ENCODE measurements at regions not wholly inside any gene's neighbourhood (a gene's known extent, or its start where the extent isn't known, plus 50 kb on each side); places are given as distances from the start of the nearest gene placed in this dataset.

GRCh38 chr16:11432856-11433395 lies 87.7 kb downstream of the RMI2 start:
- Mint-ChIP-seq H3K9me3 (peaks cover 6% of the 10 kb centered on the region), H3K36me3 (ENCODE audit: low read depth) (no peaks in the 10 kb centered on the region), H3K27ac (no peak overlapping the region), H3K4me3 (no peak overlapping the region), H3K27me3 (ENCODE audit: low read depth) (no peaks in the 10 kb centered on the region), H3K4me1 (ENCODE audit: low read depth) (no peaks in the 10 kb centered on the region)
- DNase-seq: no peak
- CTCF ChIA-PET: interaction anchor here (0.6 to 2.3 kb wide), 2 partner anchors 26 to 587 kb away, joined by 8 to 13 read pairs; no protein-coding TSS in a partner anchor
- intact Hi-C loops (cut with micrococcal nuclease): no loop called here

GRCh38 chr16:11435576-11435975 lies 90.3 kb downstream of the RMI2 start:
- Mint-ChIP-seq H3K4me3 (no peak overlapping the region), H3K4me1 (ENCODE audit: low read depth) (no peaks in the 10 kb centered on the region)
- CTCF ChIA-PET: interaction anchor here (0.6 to 1.2 kb wide), 2 partner anchors 39 to 566 kb away, joined by 4 to 5 read pairs; no protein-coding TSS in a partner anchor

GRCh38 chr16:11437069-11437468 lies 91.8 kb downstream of the RMI2 start:
- H3K4me1 Mint-ChIP-seq (ENCODE audit: low read depth): no peaks in the 10 kb centered on the region
- H3K27me3 Mint-ChIP-seq (ENCODE audit: low read depth): no peaks in the 10 kb centered on the region

More at GRCh38 chr16:11435576-11435975, 90.3 kb downstream of the RMI2 start:
- H3K36me3 Mint-ChIP-seq (ENCODE audit: low read depth): no peaks in the 10 kb centered on the region
- H3K27me3 Mint-ChIP-seq (ENCODE audit: low read depth): no peaks in the 10 kb centered on the region
- intact Hi-C loops (cut with micrococcal nuclease): no loop called here
- no peak overlapping the region for H3K27ac Mint-ChIP-seq
- no peak for DNase-seq
- H3K9me3 Mint-ChIP-seq: peaks cover 16% of the 10 kb centered on the region

GRCh38 chr16:11439790-11440656 lies 94.8 kb downstream of the RMI2 start:
- CTCF ChIA-PET: interaction anchor here (0.6 to 0.9 kb wide), 2 partner anchors 23 to 78 kb away, joined by 3 read pairs; no protein-coding TSS in a partner anchor
- Mint-ChIP-seq H3K4me3 (no peak overlapping the region), H3K27ac (no peak overlapping the region), H3K9me3 (peaks cover 9% of the 10 kb centered on the region), H3K4me1 (ENCODE audit: low read depth) (no peaks in the 10 kb centered on the region), H3K27me3 (ENCODE audit: low read depth) (no peaks in the 10 kb centered on the region), H3K36me3 (ENCODE audit: low read depth) (no peaks in the 10 kb centered on the region)
- no peak for DNase-seq
- intact Hi-C loops (cut with micrococcal nuclease): no loop called here

More at GRCh38 chr16:11437069-11437468, 91.8 kb downstream of the RMI2 start:
- Mint-ChIP-seq H3K9me3 (peaks cover 11% of the 10 kb centered on the region), H3K4me3 (no peak overlapping the region), H3K27ac (no peak overlapping the region), H3K36me3 (ENCODE audit: low read depth) (no peaks in the 10 kb centered on the region)
- intact Hi-C loops (cut with micrococcal nuclease): no loop called here
- DNase-seq: no peak
- CTCF ChIA-PET: interaction anchor here (1.4 to 1.7 kb wide), 3 partner anchors 30 to 95 kb away, joined by 4 to 7 read pairs (median 5); no protein-coding TSS in a partner anchor

- DNase-seq: no peak
- CTCF ChIA-PET: interaction anchor here (0.9 kb wide), 1 partner anchor 23 kb away, joined by 3 read pairs; no protein-coding TSS in a partner anchor
- intact Hi-C loops (cut with micrococcal nuclease): no loop called here
- H3K27ac Mint-ChIP-seq: no peak overlapping the region
- H3K27me3 Mint-ChIP-seq (ENCODE audit: low read depth): no peaks in the 10 kb centered on the region
- H3K4me1 Mint-ChIP-seq (ENCODE audit: low read depth): no peaks in the 10 kb centered on the region
- peaks cover 9% of the 10 kb centered on the region for H3K9me3 Mint-ChIP-seq
- H3K36me3 Mint-ChIP-seq (ENCODE audit: low read depth): no peaks in the 10 kb centered on the region
- no peak overlapping the region for H3K4me3 Mint-ChIP-seq
Measured at GRCh38 chr16:11440657-11441012, 95.4 kb downstream of the RMI2 start.

GRCh38 chr16:11445486-11445885 lies 100.2 kb downstream of the RMI2 start:
- no peaks in the 10 kb centered on the region for H3K27me3 Mint-ChIP-seq (ENCODE audit: low read depth)
- H3K9me3 Mint-ChIP-seq: peaks cover 1% of the 10 kb centered on the region
- intact Hi-C loops (cut with micrococcal nuclease): no loop called here
- H3K27ac Mint-ChIP-seq: no peak overlapping the region
- no peaks in the 10 kb centered on the region for H3K36me3 Mint-ChIP-seq (ENCODE audit: low read depth)
- CTCF ChIA-PET: interaction anchor here (0.6 to 1.7 kb wide), 2 partner anchors 49 to 371 kb away, joined by 4 to 5 read pairs; no protein-coding TSS in a partner anchor
- H3K4me3 Mint-ChIP-seq: no peak overlapping the region
- no peaks in the 10 kb centered on the region for H3K4me1 Mint-ChIP-seq (ENCODE audit: low read depth)
- DNase-seq: no peak

- H3K27ac Mint-ChIP-seq: no peak overlapping the region
- CTCF ChIA-PET: interaction anchor here (0.6 to 1.1 kb wide), 2 partner anchors 39 to 85 kb away, joined by 3 to 4 read pairs; no protein-coding TSS in a partner anchor
- no peaks in the 10 kb centered on the region for H3K27me3 Mint-ChIP-seq (ENCODE audit: low read depth)
Measured at GRCh38 chr16:11446566-11447119, 101.4 kb downstream of the RMI2 start.

GRCh38 chr16:11447272-11447671 lies 102.0 kb downstream of the RMI2 start:
- no peak overlapping the region for H3K27ac Mint-ChIP-seq
- DNase-seq: no peak
- intact Hi-C loops (cut with micrococcal nuclease): no loop called here
- H3K27me3 Mint-ChIP-seq (ENCODE audit: low read depth): no peaks in the 10 kb centered on the region
- no peak overlapping the region for H3K4me3 Mint-ChIP-seq
- H3K4me1 Mint-ChIP-seq (ENCODE audit: low read depth): no peaks in the 10 kb centered on the region
- no peaks in the 10 kb centered on the region for H3K36me3 Mint-ChIP-seq (ENCODE audit: low read depth)
- H3K9me3 Mint-ChIP-seq: no peaks in the 10 kb centered on the region
- CTCF ChIA-PET: interaction anchor here (0.6 to 1.6 kb wide), 4 partner anchors 38 to 84 kb away, joined by 3 to 4 read pairs (median 4); no protein-coding TSS in a partner anchor

More at GRCh38 chr16:11446566-11447119, 101.4 kb downstream of the RMI2 start:
- intact Hi-C loops (cut with micrococcal nuclease): no loop called here
- H3K4me1 Mint-ChIP-seq (ENCODE audit: low read depth): no peaks in the 10 kb centered on the region
- no peak overlapping the region for H3K4me3 Mint-ChIP-seq
- no peak for DNase-seq
- no peaks in the 10 kb centered on the region for H3K36me3 Mint-ChIP-seq (ENCODE audit: low read depth)
- H3K9me3 Mint-ChIP-seq: no peaks in the 10 kb centered on the region

GRCh38 chr16:11447836-11448235 lies 102.6 kb downstream of the RMI2 start:
- Mint-ChIP-seq H3K36me3 (ENCODE audit: low read depth) (no peaks in the 10 kb centered on the region), H3K4me3 (no peak overlapping the region), H3K27ac (no peak overlapping the region), H3K9me3 (no peaks in the 10 kb centered on the region), H3K27me3 (ENCODE audit: low read depth) (no peaks in the 10 kb centered on the region), H3K4me1 (ENCODE audit: low read depth) (no peaks in the 10 kb centered on the region)
- intact Hi-C loops (cut with micrococcal nuclease): no loop called here
- CTCF ChIA-PET: interaction anchor here (1.1 to 1.6 kb wide), 3 partner anchors 38 to 84 kb away, joined by 3 to 4 read pairs (median 4); no protein-coding TSS in a partner anchor
- no peak for DNase-seq

- H3K9me3 Mint-ChIP-seq: no peaks in the 10 kb centered on the region
- H3K27me3 Mint-ChIP-seq (ENCODE audit: low read depth): no peaks in the 10 kb centered on the region
- no peak overlapping the region for H3K4me3 Mint-ChIP-seq
- H3K36me3 Mint-ChIP-seq (ENCODE audit: low read depth): no peaks in the 10 kb centered on the region
- intact Hi-C loops (cut with micrococcal nuclease): no loop called here
- H3K4me1 Mint-ChIP-seq (ENCODE audit: low read depth): no peaks in the 10 kb centered on the region
- CTCF ChIA-PET: interaction anchor here (1.6 kb wide), 1 partner anchor 39 kb away, joined by 3 read pairs; no protein-coding TSS in a partner anchor
- no peak for DNase-seq
- no peak overlapping the region for H3K27ac Mint-ChIP-seq
Measured at GRCh38 chr16:11448796-11449416, 103.6 kb downstream of the RMI2 start.

- Mint-ChIP-seq H3K4me1 (ENCODE audit: low read depth) (no peaks in the 10 kb centered on the region), H3K27me3 (ENCODE audit: low read depth) (no peaks in the 10 kb centered on the region), H3K9me3 (no peaks in the 10 kb centered on the region), H3K36me3 (ENCODE audit: low read depth) (no peaks in the 10 kb centered on the region), H3K4me3 (no peak overlapping the region), H3K27ac (no peak overlapping the region)
- intact Hi-C loops (cut with micrococcal nuclease): no loop called here
- DNase-seq: no peak
- CTCF ChIA-PET: no interaction called here
Measured at GRCh38 chr16:11449716-11450115, 104.5 kb downstream of the RMI2 start.

- Mint-ChIP-seq H3K36me3 (ENCODE audit: low read depth) (no peaks in the 10 kb centered on the region), H3K27ac (no peak overlapping the region), H3K4me1 (ENCODE audit: low read depth) (no peaks in the 10 kb centered on the region), H3K4me3 (no peak overlapping the region), H3K27me3 (ENCODE audit: low read depth) (no peaks in the 10 kb centered on the region), H3K9me3 (no peaks in the 10 kb centered on the region)
- CTCF ChIA-PET: no interaction called here
- intact Hi-C loops (cut with micrococcal nuclease): no loop called here
- DNase-seq: no peak
Measured at GRCh38 chr16:11450136-11450535, 104.9 kb downstream of the RMI2 start.
